Esophagus squamous epithelium (tissue), 5 donors: ENCODE measurements at regions not wholly inside any gene's neighbourhood (a gene's known extent, or its start where the extent isn't known, plus 50 kb on each side); places are given as distances from the start of the nearest gene placed in this dataset.

Experiments used
- DNase-seq: peaks from one replicate; lab custom pipeline; 2025; lab: John Stamatoyannopoulos, UW
- H3K27ac ChIP-seq, 4 donors: fragments of 200-600 bp; sonication (generic); one replicate each; pipeline ENCODE4 v1.5.1; 2016 to 2019; ENCODE audit warnings: mild to moderate bottlenecking in 1 of 4
- H3K27me3 ChIP-seq, 4 donors: fragments of 200-600 bp; sonication (generic); 1 replicate in 3 of 4; 2 replicates in 1 of 4; pipeline versions ENCODE4 v1.5.1 to v1.6.0; 2017 to 2021; ENCODE audit warnings: antibody characterized with exemption in 1 of 4
- H3K36me3 ChIP-seq, 3 donors: fragments of 200-600 bp; sonication (generic); one replicate each; pipeline ENCODE4 v1.5.1; 2016 to 2019
- H3K4me1 ChIP-seq, 3 donors: fragments of 200-600 bp; sonication (generic); one replicate each; pipeline ENCODE4 v1.5.1; 2017 to 2019
- H3K4me3 ChIP-seq, 4 donors: fragments of 200-600 bp; sonication (generic); 1 replicate in 3 of 4; 2 replicates in 1 of 4; pipeline ENCODE4 v1.5.1; 2016 to 2019; ENCODE audit warnings: mild to moderate bottlenecking in 2 of 4, moderate library complexity in 1 of 4
- H3K9me3 ChIP-seq, 3 donors: fragments of 200-600 bp; sonication (generic); one replicate each; pipeline ENCODE4 v1.5.1; 2016 to 2019
- CTCF ChIP-seq, 6 experiments: fragments of 450-650 bp in 4 of 6; fragments of 200-600 bp in 2 of 6; sonication (generic) in 2 of 6; IDR thresholded peaks; one replicate each; pipeline ENCODE4 v1.5.1; 2016 to 2019; ENCODE audit warnings: antibody characterized with exemption in 6 of 6, mild to moderate bottlenecking in 4 of 6, moderate library complexity in 4 of 6
- POLR2A ChIP-seq, 4 donors: fragments of 450-650 bp; IDR thresholded peaks; one replicate each; pipeline ENCODE4 v1.6.1; 2017; ENCODE audit warnings: antibody characterized with exemption in 4 of 4, mild to moderate bottlenecking in 4 of 4, moderate library complexity in 3 of 4
- WGBS, 2 donors: methylation state at CpG; one replicate each; pipeline ENCODE4 v1.1.5; 2018; 5-methylcytosine and 5-hydroxymethylcytosine counted together
- intact Hi-C: fragments of 100-400 bp; cut with DNase I; formaldehyde crosslinking; loops from one replicate; pipeline ENCODE4 v1.15.0; 2022
- donor health status: DM: yes; HTN: yes; CAD: no.

GRCh38 chr9:103816146-103816545 is 278.0 kb upstream of the SMC2 start:
- Histone ChIP-seq H3K4me3 (no peak overlapping the region), H3K27me3 (no peaks in the 10 kb centered on the region), H3K4me1 (no peaks in the 10 kb centered on the region), H3K27ac (no peak overlapping the region), H3K9me3 (no peaks in the 10 kb centered on the region), H3K36me3 (no peaks in the 10 kb centered on the region)
- TF ChIP-seq POLR2A (IDR thresholded peaks at IDR 0.05) = no peak
- TF ChIP-seq CTCF (IDR thresholded peaks at IDR 0.05) = no peak
- no peak for DNase-seq
- 45 to 54% methylated on average over 4 of the region's 4 CpGs for WGBS, 2 donors
- intact Hi-C loops = no loop called here

- no peaks in the 10 kb centered on the region for H3K9me3 ChIP-seq
- intact Hi-C loops = no loop called here
- no peak overlapping the region for H3K27ac ChIP-seq
- H3K4me3 ChIP-seq = no peak overlapping the region
- H3K4me1 ChIP-seq = no peaks in the 10 kb centered on the region
- no peak for DNase-seq
- H3K36me3 ChIP-seq = no peaks in the 10 kb centered on the region
- H3K27me3 ChIP-seq = no peaks in the 10 kb centered on the region
- 59 to 71% methylated on average over 1 of the region's 1 CpG for WGBS, 2 donors
- TF ChIP-seq CTCF (IDR thresholded peaks at IDR 0.05) (no peak), POLR2A (IDR thresholded peaks at IDR 0.05) (no peak)
Measured at GRCh38 chr9:103819936-103820335, 274.2 kb upstream of the SMC2 start.

GRCh38 chr9:103821115-103821514 is 273.0 kb upstream of the SMC2 start:
- H3K4me3 ChIP-seq = no peak overlapping the region
- no peak for DNase-seq
- intact Hi-C loops = no loop called here
- no peak for TF ChIP-seq CTCF (IDR thresholded peaks at IDR 0.05)
- no peak for TF ChIP-seq POLR2A (IDR thresholded peaks at IDR 0.05)
- no peaks in the 10 kb centered on the region for H3K27me3 ChIP-seq
- 58 to 76% methylated on average over 1 of the region's 1 CpG for WGBS, 2 donors
- H3K27ac ChIP-seq = no peak overlapping the region
- no peaks in the 10 kb centered on the region for H3K9me3 ChIP-seq
- H3K4me1 ChIP-seq = no peaks in the 10 kb centered on the region
- no peaks in the 10 kb centered on the region for H3K36me3 ChIP-seq

GRCh38 chr9:103837940-103838339 is 256.2 kb upstream of the SMC2 start:
- H3K9me3 ChIP-seq = no peaks in the 10 kb centered on the region
- H3K36me3 ChIP-seq = no peaks in the 10 kb centered on the region
- intact Hi-C loops = no loop called here
- H3K27ac ChIP-seq = no peak overlapping the region
- no peak for DNase-seq
- H3K27me3 ChIP-seq = no peaks in the 10 kb centered on the region
- 25 to 46% methylated on average over 1 of the region's 1 CpG for WGBS, 2 donors
- TF ChIP-seq POLR2A (IDR thresholded peaks at IDR 0.05) = no peak
- TF ChIP-seq CTCF (IDR thresholded peaks at IDR 0.05) = no peak
- no peaks in the 10 kb centered on the region for H3K4me1 ChIP-seq
- no peak overlapping the region for H3K4me3 ChIP-seq

- intact Hi-C loops = no loop called here
- Histone ChIP-seq H3K4me3 (no peak overlapping the region), H3K9me3 (no peaks in the 10 kb centered on the region), H3K27me3 (no peaks in the 10 kb centered on the region), H3K36me3 (no peaks in the 10 kb centered on the region), H3K27ac (no peak overlapping the region), H3K4me1 (no peaks in the 10 kb centered on the region)
- DNase-seq = no peak
- TF ChIP-seq POLR2A (IDR thresholded peaks at IDR 0.05) = no peak
- no peak for TF ChIP-seq CTCF (IDR thresholded peaks at IDR 0.05)
- 83 to 94% methylated on average over 1 of the region's 1 CpG for WGBS, 2 donors
Measured at GRCh38 chr9:103839197-103839596, 254.9 kb upstream of the SMC2 start.
